ENCODE measurements at regions not wholly inside any gene's neighbourhood (a gene's known extent, or its start where the extent isn't known, plus 50 kb on each side); places are given as distances from the start of the nearest gene placed in this dataset.
"Not testable (repeated sequence)": the region's sequence is repeated elsewhere in the genome, so short reads cannot be mapped to it uniquely, and the experiment has no call there.

- Histone ChIP-seq H3K9me3 (ENCODE audit: insufficient read depth, low read length) (no peaks in the 10 kb centered on the region; the same call in 1 of the 2 replicates), H3K4me2 (ENCODE audit: low read depth, low read length, poor library complexity, severe bottlenecking) (no peak overlapping the region), H3K4me3 (ENCODE audit: insufficient read depth, low read length, poor library complexity, severe bottlenecking) (no peak overlapping the region), H3K9me2 (replicated peaks; ENCODE audit: insufficient read depth, low read length) (no peaks in the 10 kb centered on the region), H3K27me3 (ENCODE audit: low read length) (no peaks in the 10 kb centered on the region), H4K20me1 (ENCODE audit: low read depth, low read length) (no peaks in the 10 kb centered on the region), H2AFZ (ENCODE audit: low read depth, low read length, severe bottlenecking) (no peak overlapping the region), H3F3A (ENCODE audit: insufficient read depth) (no peaks in the 10 kb centered on the region), H3K36me3 (ENCODE audit: low read length) (no peaks in the 10 kb centered on the region), H3K9ac (ENCODE audit: low read length) (no peak overlapping the region), H3K27ac (ENCODE audit: low read depth, low read length) (no peak overlapping the region), H3K79me2 (ENCODE audit: insufficient read depth, low read length) (no peaks in the 10 kb centered on the region)
- TF ChIP-seq EZH2phosphoT487 (conservative IDR thresholded peaks at IDR 0.05; ENCODE audit: low read length) (no peak), CTCF (IDR thresholded peaks at IDR 0.05; ENCODE audit: insufficient read depth, low read length, poor library complexity, severe bottlenecking) (no peak)
These were observed 75.8 kb upstream of the LRPPRC start for GRCh38 chr2:44071454-44072046.

GRCh38 chr2:44073667-44074066 is 77.9 kb upstream of the LRPPRC start:
- H2AFZ ChIP-seq (ENCODE audit: low read depth, low read length, severe bottlenecking); H3K9me2 ChIP-seq (replicated peaks; ENCODE audit: insufficient read depth, low read length); H3K9me3 ChIP-seq (ENCODE audit: insufficient read depth, low read length); H4K20me1 ChIP-seq (ENCODE audit: low read depth, low read length); H3K4me2 ChIP-seq (ENCODE audit: low read depth, low read length, poor library complexity, severe bottlenecking); H3K4me3 ChIP-seq (ENCODE audit: insufficient read depth, low read length, poor library complexity, severe bottlenecking); H3K36me3 ChIP-seq (ENCODE audit: low read length); H3F3A ChIP-seq (ENCODE audit: insufficient read depth); H3K27me3 ChIP-seq (ENCODE audit: low read length); H3K79me2 ChIP-seq (ENCODE audit: insufficient read depth, low read length); H3K9ac ChIP-seq (ENCODE audit: low read length); H3K27ac ChIP-seq (ENCODE audit: low read depth, low read length): not testable (repeated sequence)

GRCh38 chr2:44074795-44075194 is 79.0 kb upstream of the LRPPRC start:
- H4K20me1 ChIP-seq (ENCODE audit: low read depth, low read length); H3K4me3 ChIP-seq (ENCODE audit: insufficient read depth, low read length, poor library complexity, severe bottlenecking); H3F3A ChIP-seq (ENCODE audit: insufficient read depth); H3K79me2 ChIP-seq (ENCODE audit: insufficient read depth, low read length); H3K4me2 ChIP-seq (ENCODE audit: low read depth, low read length, poor library complexity, severe bottlenecking); H3K36me3 ChIP-seq (ENCODE audit: low read length); H3K27ac ChIP-seq (ENCODE audit: low read depth, low read length); H3K9me3 ChIP-seq (ENCODE audit: insufficient read depth, low read length); H3K9ac ChIP-seq (ENCODE audit: low read length); H3K27me3 ChIP-seq (ENCODE audit: low read length); H3K9me2 ChIP-seq (replicated peaks; ENCODE audit: insufficient read depth, low read length); H2AFZ ChIP-seq (ENCODE audit: low read depth, low read length, severe bottlenecking): not testable (repeated sequence)

GRCh38 chr2:44075541-44075940 is 79.8 kb upstream of the LRPPRC start:
- H3K79me2 ChIP-seq (ENCODE audit: insufficient read depth, low read length): no peaks in the 10 kb centered on the region
- TF ChIP-seq CTCF (IDR thresholded peaks at IDR 0.05; ENCODE audit: insufficient read depth, low read length, poor library complexity, severe bottlenecking) (no peak), EZH2phosphoT487 (conservative IDR thresholded peaks at IDR 0.05; ENCODE audit: low read length) (no peak)
- no peak overlapping the region for H3K4me2 ChIP-seq (ENCODE audit: low read depth, low read length, poor library complexity, severe bottlenecking)

More at GRCh38 chr2:44075541-44075940, 79.8 kb upstream of the LRPPRC start:
- Histone ChIP-seq H3K9ac (ENCODE audit: low read length) (no peak overlapping the region), H3K4me3 (ENCODE audit: insufficient read depth, low read length, poor library complexity, severe bottlenecking) (no peak overlapping the region), H3K27me3 (ENCODE audit: low read length) (no peaks in the 10 kb centered on the region), H3K36me3 (ENCODE audit: low read length) (no peaks in the 10 kb centered on the region), H2AFZ (ENCODE audit: low read depth, low read length, severe bottlenecking) (no peak overlapping the region), H4K20me1 (ENCODE audit: low read depth, low read length) (no peaks in the 10 kb centered on the region), H3F3A (ENCODE audit: insufficient read depth) (no peaks in the 10 kb centered on the region), H3K27ac (ENCODE audit: low read depth, low read length) (no peak overlapping the region), H3K9me2 (replicated peaks; ENCODE audit: insufficient read depth, low read length) (no peaks in the 10 kb centered on the region), H3K9me3 (ENCODE audit: insufficient read depth, low read length) (no peaks in the 10 kb centered on the region)

Data from SU-DHL-6 (cell line).